ENCODE measurements at regions not wholly inside any gene's neighbourhood (a gene's known extent, or its start where the extent isn't known, plus 50 kb on each side); places are given as distances from the start of the nearest gene placed in this dataset.

GRCh38 chr6:126600258-126600916, 260.5 kb downstream of the CENPW start:
- Histone ChIP-seq H3K27me3 (ENCODE audit: low read depth) (no peaks in the 10 kb centered on the region), H3K4me1 (no peaks in the 10 kb centered on the region), H3K4me3 (no peak overlapping the region), H3K27ac (replicated peaks) (no peak overlapping the region), H3K9me3 (replicated peaks) (peaks cover 11% of the 10 kb centered on the region), H3K36me3 (no peaks in the 10 kb centered on the region)
- DNase-seq: no peak
- intact Hi-C loops (cut with micrococcal nuclease): no loop called here
- TF ChIP-seq CTCF (IDR thresholded peaks at IDR 0.05; ENCODE audit: borderline replicate concordance): no peak

- Histone ChIP-seq H3K9me3 (replicated peaks) (peaks cover 21% of the 10 kb centered on the region), H3K36me3 (no peaks in the 10 kb centered on the region), H3K27me3 (ENCODE audit: low read depth) (no peaks in the 10 kb centered on the region), H3K27ac (replicated peaks) (no peak overlapping the region), H3K4me1 (no peaks in the 10 kb centered on the region), H3K4me3 (no peak overlapping the region)
- TF ChIP-seq CTCF (IDR thresholded peaks at IDR 0.05; ENCODE audit: borderline replicate concordance): no peak
- DNase-seq: no peak
- intact Hi-C loops (cut with micrococcal nuclease): no loop called here
Observed at GRCh38 chr6:126603410-126603809, 263.5 kb downstream of the CENPW start.

GRCh38 chr6:126605089-126605488, 265.2 kb downstream of the CENPW start:
- H3K9me3 ChIP-seq (replicated peaks): peaks cover 21% of the 10 kb centered on the region
- H3K27ac ChIP-seq (replicated peaks): no peak overlapping the region
- TF ChIP-seq CTCF (IDR thresholded peaks at IDR 0.05; ENCODE audit: borderline replicate concordance): no peak
- no peak overlapping the region for H3K4me3 ChIP-seq
- no peak for DNase-seq
- intact Hi-C loops (cut with micrococcal nuclease): no loop called here
- H3K36me3 ChIP-seq: no peaks in the 10 kb centered on the region
- H3K4me1 ChIP-seq: no peaks in the 10 kb centered on the region
- H3K27me3 ChIP-seq (ENCODE audit: low read depth): no peaks in the 10 kb centered on the region

- intact Hi-C loops (cut with micrococcal nuclease): no loop called here
- Histone ChIP-seq H3K27ac (replicated peaks) (no peak overlapping the region), H3K9me3 (replicated peaks) (peaks cover 37% of the 10 kb centered on the region), H3K4me1 (no peaks in the 10 kb centered on the region), H3K27me3 (ENCODE audit: low read depth) (no peaks in the 10 kb centered on the region), H3K4me3 (no peak overlapping the region), H3K36me3 (no peaks in the 10 kb centered on the region)
- no peak for TF ChIP-seq CTCF (IDR thresholded peaks at IDR 0.05; ENCODE audit: borderline replicate concordance)
- no peak for DNase-seq
Observed at GRCh38 chr6:126607289-126607688, 267.4 kb downstream of the CENPW start.

GRCh38 chr6:126608681-126609080, 268.8 kb downstream of the CENPW start:
- Histone ChIP-seq H3K27me3 (ENCODE audit: low read depth) (no peaks in the 10 kb centered on the region), H3K27ac (replicated peaks) (no peak overlapping the region), H3K36me3 (no peaks in the 10 kb centered on the region), H3K4me1 (no peaks in the 10 kb centered on the region), H3K9me3 (replicated peaks) (peaks cover 47% of the 10 kb centered on the region), H3K4me3 (no peak overlapping the region)
- intact Hi-C loops (cut with micrococcal nuclease): no loop called here
- DNase-seq: no peak
- TF ChIP-seq CTCF (IDR thresholded peaks at IDR 0.05; ENCODE audit: borderline replicate concordance): no peak

Measured in left ventricle myocardium inferior (tissue), 1 donor.